ENCODE measurements at regions not wholly inside any gene's neighbourhood (a gene's known extent, or its start where the extent isn't known, plus 50 kb on each side); places are given as distances from the start of the nearest gene placed in this dataset.

- no peak for DNase-seq (ENCODE audit: low read depth)
- TF ChIP-seq POLR2A (IDR thresholded peaks at IDR 0.05; ENCODE audit: extremely low read depth, insufficient read length): no peak
- TF ChIP-seq MAX (IDR thresholded peaks at IDR 0.05; ENCODE audit: low read depth, low read length): no peak
- no peak for TF ChIP-seq CTCF (IDR thresholded peaks at IDR 0.05; ENCODE audit: low read depth, low read length)
- TF ChIP-seq MYC (IDR thresholded peaks at IDR 0.05; ENCODE audit: low read depth, low read length): no peak
- H3K4me3 ChIP-seq (ENCODE audit: low read depth, low read length): no peak overlapping the region
These were observed 71.9 kb downstream of the SOX11 start for GRCh38 chr2:5764041-5764440.

GRCh38 chr2:5766056-5766455 lies 73.9 kb downstream of the SOX11 start:
- TF ChIP-seq CTCF (IDR thresholded peaks at IDR 0.05; ENCODE audit: low read depth, low read length): no peak
- TF ChIP-seq MAX (IDR thresholded peaks at IDR 0.05; ENCODE audit: low read depth, low read length): no peak
- no peak for TF ChIP-seq POLR2A (IDR thresholded peaks at IDR 0.05; ENCODE audit: extremely low read depth, insufficient read length)
- no peak for TF ChIP-seq MYC (IDR thresholded peaks at IDR 0.05; ENCODE audit: low read depth, low read length)
- DNase-seq (ENCODE audit: low read depth): no peak
- no peak overlapping the region for H3K4me3 ChIP-seq (ENCODE audit: low read depth, low read length)

- DNase-seq (ENCODE audit: low read depth): no peak
- TF ChIP-seq MAX (IDR thresholded peaks at IDR 0.05; ENCODE audit: low read depth, low read length): no peak
- no peak for TF ChIP-seq CTCF (IDR thresholded peaks at IDR 0.05; ENCODE audit: low read depth, low read length)
- TF ChIP-seq POLR2A (IDR thresholded peaks at IDR 0.05; ENCODE audit: extremely low read depth, insufficient read length): no peak
- TF ChIP-seq MYC (IDR thresholded peaks at IDR 0.05; ENCODE audit: low read depth, low read length): no peak
- H3K4me3 ChIP-seq (ENCODE audit: low read depth, low read length): no peak overlapping the region
These were observed 74.4 kb downstream of the SOX11 start for GRCh38 chr2:5766561-5766960.

- no peak overlapping the region for H3K4me3 ChIP-seq (ENCODE audit: low read depth, low read length)
- DNase-seq (ENCODE audit: low read depth): no peak
- no peak for TF ChIP-seq MAX (IDR thresholded peaks at IDR 0.05; ENCODE audit: low read depth, low read length)
- TF ChIP-seq MYC (IDR thresholded peaks at IDR 0.05; ENCODE audit: low read depth, low read length): no peak
- TF ChIP-seq CTCF (IDR thresholded peaks at IDR 0.05; ENCODE audit: low read depth, low read length): no peak
- TF ChIP-seq POLR2A (IDR thresholded peaks at IDR 0.05; ENCODE audit: extremely low read depth, insufficient read length): no peak
These were observed 84.9 kb downstream of the SOX11 start for GRCh38 chr2:5777131-5777535.

GRCh38 chr2:5781679-5782078 lies 89.5 kb downstream of the SOX11 start:
- no peak for DNase-seq (ENCODE audit: low read depth)
- no peak overlapping the region for H3K4me3 ChIP-seq (ENCODE audit: low read depth, low read length)
- no peak for TF ChIP-seq MAX (IDR thresholded peaks at IDR 0.05; ENCODE audit: low read depth, low read length)
- TF ChIP-seq POLR2A (IDR thresholded peaks at IDR 0.05; ENCODE audit: extremely low read depth, insufficient read length): no peak
- TF ChIP-seq CTCF (IDR thresholded peaks at IDR 0.05; ENCODE audit: low read depth, low read length): no peak
- TF ChIP-seq MYC (IDR thresholded peaks at IDR 0.05; ENCODE audit: low read depth, low read length): no peak

- DNase-seq (ENCODE audit: low read depth): no peak
- TF ChIP-seq MYC (IDR thresholded peaks at IDR 0.05; ENCODE audit: low read depth, low read length): no peak
- no peak for TF ChIP-seq CTCF (IDR thresholded peaks at IDR 0.05; ENCODE audit: low read depth, low read length)
- TF ChIP-seq MAX (IDR thresholded peaks at IDR 0.05; ENCODE audit: low read depth, low read length): no peak
- TF ChIP-seq POLR2A (IDR thresholded peaks at IDR 0.05; ENCODE audit: extremely low read depth, insufficient read length): no peak
- no peak overlapping the region for H3K4me3 ChIP-seq (ENCODE audit: low read depth, low read length)
These were observed 89.9 kb downstream of the SOX11 start for GRCh38 chr2:5782103-5782502.
